ENCODE measurements at regions not wholly inside any gene's neighbourhood (a gene's known extent, or its start where the extent isn't known, plus 50 kb on each side); places are given as distances from the start of the nearest gene placed in this dataset.
A peak's percentile ranks its signal among the peaks of the same experiment; 100 is the strongest.

DNA sequence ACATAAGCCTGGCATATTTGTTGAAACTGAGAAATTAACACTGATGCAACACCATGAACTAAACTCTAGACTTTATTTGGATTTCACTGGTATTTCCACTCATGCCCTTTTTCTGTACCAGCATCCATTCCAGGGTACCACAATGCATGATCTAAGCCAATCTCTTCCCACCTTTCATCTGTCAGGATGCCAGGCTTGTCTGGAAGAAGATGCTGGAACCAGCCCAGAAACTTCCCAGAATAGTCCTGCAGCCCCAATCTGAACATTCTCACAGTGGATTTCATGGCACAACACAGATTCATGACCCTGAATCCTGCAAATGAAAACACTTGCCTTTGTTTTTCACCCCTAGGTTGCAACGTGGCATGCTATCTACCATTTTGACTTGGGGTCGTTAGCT, 189.3 kb upstream of the LHX5 start:
- TF ChIP-seq, protein P1, sequence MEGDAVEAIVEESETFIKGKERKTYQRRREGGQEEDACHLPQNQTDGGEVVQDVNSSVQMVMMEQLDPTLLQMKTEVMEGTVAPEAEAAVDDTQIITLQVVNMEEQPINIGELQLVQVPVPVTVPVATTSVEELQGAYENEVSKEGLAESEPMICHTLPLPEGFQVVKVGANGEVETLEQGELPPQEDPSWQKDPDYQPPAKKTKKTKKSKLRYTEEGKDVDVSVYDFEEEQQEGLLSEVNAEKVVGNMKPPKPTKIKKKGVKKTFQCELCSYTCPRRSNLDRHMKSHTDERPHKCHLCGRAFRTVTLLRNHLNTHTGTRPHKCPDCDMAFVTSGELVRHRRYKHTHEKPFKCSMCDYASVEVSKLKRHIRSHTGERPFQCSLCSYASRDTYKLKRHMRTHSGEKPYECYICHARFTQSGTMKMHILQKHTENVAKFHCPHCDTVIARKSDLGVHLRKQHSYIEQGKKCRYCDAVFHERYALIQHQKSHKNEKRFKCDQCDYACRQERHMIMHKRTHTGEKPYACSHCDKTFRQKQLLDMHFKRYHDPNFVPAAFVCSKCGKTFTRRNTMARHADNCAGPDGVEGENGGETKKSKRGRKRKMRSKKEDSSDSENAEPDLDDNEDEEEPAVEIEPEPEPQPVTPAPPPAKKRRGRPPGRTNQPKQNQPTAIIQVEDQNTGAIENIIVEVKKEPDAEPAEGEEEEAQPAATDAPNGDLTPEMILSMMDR (IDR thresholded peaks at IDR 0.05; ENCODE audit: low read length, missing control alignments): no peak
- DNase-seq (ENCODE audit: low read depth): no peak
- no peak overlapping the region for H3K4me3 ChIP-seq (replicated peaks; ENCODE audit: low read depth, low read length)

DNA sequence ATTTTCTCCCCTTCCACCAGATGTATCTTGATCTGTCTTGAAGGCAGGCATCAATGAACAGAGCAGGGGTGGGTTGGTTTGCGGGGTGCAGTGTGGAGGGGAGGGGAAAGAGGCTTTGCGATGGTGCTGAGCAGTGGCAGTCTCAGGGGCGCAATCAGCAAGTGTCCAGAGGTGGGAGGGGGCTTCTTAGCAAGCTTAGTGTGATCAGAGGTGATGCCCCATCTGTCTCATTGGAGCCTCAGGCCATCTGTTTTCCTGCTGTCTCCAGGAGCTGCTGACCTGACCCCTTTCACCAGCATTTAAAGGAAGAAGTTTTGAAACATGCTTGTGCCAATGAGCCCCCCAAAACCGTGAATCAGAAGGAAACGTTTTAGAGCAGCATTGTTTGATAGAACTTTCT, 187.7 kb upstream of the LHX5 start:
- TF ChIP-seq, protein P1 (IDR thresholded peaks at IDR 0.05; ENCODE audit: low read length, missing control alignments): no peak
- no peak overlapping the region for H3K4me3 ChIP-seq (replicated peaks; ENCODE audit: low read depth, low read length)
- DNase-seq (ENCODE audit: low read depth): no peak

DNA sequence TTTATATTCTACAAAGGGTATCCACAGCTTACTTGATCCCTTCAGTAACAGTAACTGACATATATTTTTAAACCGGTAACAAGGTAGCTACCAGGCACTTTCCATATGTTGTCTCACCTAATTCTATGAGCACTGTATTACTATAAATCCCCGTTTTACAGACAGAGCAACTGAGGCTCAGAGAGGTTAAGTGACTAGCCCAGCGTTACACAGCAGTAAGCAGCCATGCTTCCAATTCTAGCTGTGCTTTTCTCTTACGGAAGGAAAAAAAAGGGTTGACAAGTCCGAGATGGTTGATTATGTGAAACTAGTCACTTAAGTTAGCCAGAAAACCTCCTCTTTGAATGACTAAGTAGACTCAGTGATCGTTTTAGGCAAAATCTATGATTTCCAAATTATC, 187.3 kb upstream of the LHX5 start:
- TF ChIP-seq, protein P1 (IDR thresholded peaks at IDR 0.05; ENCODE audit: low read length, missing control alignments): no peak
- no peak for DNase-seq (ENCODE audit: low read depth)
- no peak overlapping the region for H3K4me3 ChIP-seq (replicated peaks; ENCODE audit: low read depth, low read length)

DNA sequence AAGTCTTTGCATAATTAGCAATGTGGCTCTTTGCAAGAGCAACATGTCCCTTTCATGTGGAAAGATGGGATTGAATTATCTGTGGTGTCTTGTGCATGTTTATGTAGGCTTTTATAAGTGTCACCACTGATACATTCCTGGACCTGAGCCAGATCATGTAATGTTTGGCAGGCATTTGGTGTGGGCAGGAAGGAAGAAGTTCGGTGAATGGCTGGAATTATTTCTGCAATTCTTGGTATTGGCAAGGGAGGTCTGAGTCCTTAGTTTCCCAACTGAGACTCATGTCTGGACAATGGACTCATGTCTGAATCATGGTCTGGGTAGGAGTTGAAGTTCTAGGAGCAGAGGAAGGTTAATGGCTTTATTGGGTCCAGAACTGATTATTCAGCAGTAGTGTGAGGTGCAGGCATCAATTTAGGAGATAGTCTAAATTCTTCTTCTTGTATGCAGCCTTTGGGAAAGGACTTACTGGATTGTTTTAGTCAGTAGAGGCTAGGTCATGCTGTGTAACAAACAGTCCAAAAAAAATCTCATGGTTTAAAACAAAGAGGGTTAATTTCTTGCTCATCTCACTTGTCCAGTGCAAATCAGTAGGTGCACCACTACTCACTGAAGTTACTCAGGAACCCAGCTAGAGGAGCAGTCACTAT, 186.5 kb upstream of the LHX5 start:
- peak; percentile 13 for DNase-seq (ENCODE audit: low read depth)
- H3K4me3 ChIP-seq (replicated peaks; ENCODE audit: low read depth, low read length): no peak overlapping the region
- TF ChIP-seq, protein P1 (IDR thresholded peaks at IDR 0.05; ENCODE audit: low read length, missing control alignments): no peak

DNA sequence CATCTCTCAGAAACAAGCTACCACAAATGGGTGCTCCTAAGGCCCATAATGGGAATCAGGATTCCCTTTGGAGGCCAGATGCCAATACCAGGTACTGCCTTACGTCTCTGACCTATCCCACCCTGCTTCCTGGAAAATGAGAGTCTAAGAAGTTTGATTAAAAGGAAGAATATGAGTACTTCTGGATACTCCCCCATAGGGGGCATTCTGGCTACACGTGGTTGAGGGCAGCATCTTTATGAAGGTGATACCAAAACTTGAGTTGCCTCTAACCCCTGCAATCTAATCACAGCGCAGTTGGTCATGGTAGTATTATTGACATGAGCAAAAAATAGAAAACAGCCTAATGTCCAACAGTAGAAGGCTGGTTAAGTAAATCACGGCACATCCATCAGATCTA, 184.2 kb upstream of the LHX5 start:
- H3K4me3 ChIP-seq (replicated peaks; ENCODE audit: low read depth, low read length): no peak overlapping the region
- DNase-seq (ENCODE audit: low read depth): no peak
- TF ChIP-seq, protein P1 (IDR thresholded peaks at IDR 0.05; ENCODE audit: low read length, missing control alignments): no peak

DNA sequence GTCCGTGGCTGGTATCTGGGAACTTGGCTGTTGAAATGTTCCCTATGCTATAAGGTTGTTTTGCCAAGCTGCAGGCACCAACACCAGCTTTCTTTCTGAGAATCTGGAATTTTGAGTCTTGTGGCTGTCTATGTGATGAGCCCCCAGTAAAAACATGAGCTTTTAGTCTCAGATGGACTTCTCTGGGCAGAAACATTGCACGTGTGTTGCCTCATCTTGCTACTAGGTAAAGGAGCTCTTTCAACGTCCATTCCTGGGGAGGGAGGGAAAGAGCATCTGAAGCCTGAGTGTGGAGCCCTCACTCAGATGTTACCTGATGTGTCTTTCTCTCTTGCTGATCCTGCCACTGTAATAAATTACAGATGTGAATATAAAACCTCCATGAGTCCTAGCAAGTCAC, 183.8 kb upstream of the LHX5 start:
- DNase-seq (ENCODE audit: low read depth): no peak

More for the DNA sequence above, 183.8 kb upstream of the LHX5 start:
- TF ChIP-seq, protein P1 (IDR thresholded peaks at IDR 0.05; ENCODE audit: low read length, missing control alignments): no peak
- H3K4me3 ChIP-seq (replicated peaks; ENCODE audit: low read depth, low read length): no peak overlapping the region
